ENCODE measurements at regions not wholly inside any gene's neighbourhood (a gene's known extent, or its start where the extent isn't known, plus 50 kb on each side); places are given as distances from the start of the nearest gene placed in this dataset.

- no peaks in the 10 kb centered on the region for H4K20me1 ChIP-seq (replicated peaks; ENCODE audit: control insufficient read depth, insufficient read depth, low read length)
- H3K4me2 ChIP-seq (ENCODE audit: insufficient read depth, low read length) = no peak overlapping the region
- no peaks in the 10 kb centered on the region for H3K4me1 ChIP-seq (replicated peaks in 1 of 2; ENCODE audit: control insufficient read depth in 2 of 2, insufficient read depth in 2 of 2, low read length in 2 of 2)
- no peaks in the 10 kb centered on the region for H3K9me3 ChIP-seq (replicated peaks; ENCODE audit: control insufficient read depth, insufficient read depth, low read depth, low read length)
- ATAC-seq (no peak), DNase-seq (ENCODE audit: extremely low read depth in 1 of 4, low spot score in 3 of 4) (no peak), FAIRE-seq (no peak)
- H3K27me3 ChIP-seq (ENCODE audit: control insufficient read depth in 2 of 2, insufficient read depth in 2 of 2, low read length in 2 of 2) = no peaks in the 10 kb centered on the region
- no peak overlapping the region for H3K27ac ChIP-seq (ENCODE audit: extremely low read depth, low read depth, low read length)
- H3K79me2 ChIP-seq (ENCODE audit: control insufficient read depth, insufficient read depth, low read length) = no peaks in the 10 kb centered on the region
- no peaks in the 10 kb centered on the region for H3K36me3 ChIP-seq (ENCODE audit: control insufficient read depth, insufficient read depth, low read length)
- H3K9ac ChIP-seq (ENCODE audit: insufficient read depth in 1 of 2, low read depth in 2 of 2, low read length in 2 of 2) = no peak overlapping the region
- no peak overlapping the region for H3K4me3 ChIP-seq
- no peak for TF ChIP-seq C11orf30 (IDR thresholded peaks at IDR 0.05; ENCODE audit: low read depth)
- TF ChIP-seq NRF1 (conservative IDR thresholded peaks at IDR 0.05 in 1 of 2, IDR thresholded peaks at IDR 0.05 in 1 of 2) = no peak
- TF ChIP-seq SRSF9 (IDR thresholded peaks at IDR 0.05; ENCODE audit: borderline replicate concordance, low read depth, low read length) = no peak
- TF ChIP-seq ZNF764 (CRISPR knock-in tag; IDR thresholded peaks at IDR 0.05; ENCODE audit: low read depth) = no peak
- no peak for TF ChIP-seq MXI1 (IDR thresholded peaks at IDR 0.05; ENCODE audit: low read depth, low read length)
- no peak for TF ChIP-seq CHD2 (IDR thresholded peaks at IDR 0.05; ENCODE audit: low read depth, low read length)
- TF ChIP-seq ELF4 (CRISPR knock-in tag; IDR thresholded peaks at IDR 0.05) = no peak
- TF ChIP-seq CBFA2T3 (IDR thresholded peaks at IDR 0.05) = no peak
- TF ChIP-seq NFE2L1 (tag; IDR thresholded peaks at IDR 0.05; ENCODE audit: borderline replicate concordance, low read depth) = no peak
- no peak overlapping the region for H2AFZ ChIP-seq (ENCODE audit: low read depth, low read length)
- in situ Hi-C loops (cut with MboI) = no loop called here
- no peaks in the 10 kb centered on the region for H3K9me1 ChIP-seq (ENCODE audit: control insufficient read depth, insufficient read depth, low read length)
- POLR2A ChIA-PET = no interaction called here
- WGBS (ENCODE audit: insufficient coverage, low coverage, missing lambda C conversion rate) = 9% methylated on average over 3 of the region's 3 CpGs
- CTCF ChIA-PET (ENCODE audit: low intra/inter-chr PET ratio) = no interaction called here
- intact Hi-C loops (cut with micrococcal nuclease) = no loop called here
- no TSS peak for BruUV-seq (replicated peaks)
Measured at GRCh38 chr10:16182688-16183087, 254.1 kb upstream of the PTER start.
